ENCODE measurements at regions not wholly inside any gene's neighbourhood (a gene's known extent, or its start where the extent isn't known, plus 50 kb on each side); places are given as distances from the start of the nearest gene placed in this dataset.
"Not testable (repeated sequence)": the region's sequence is repeated elsewhere in the genome, so short reads cannot be mapped to it uniquely, and the experiment has no call there.

GRCh38 chr9:119761812-119762211 lies 392.6 kb upstream of the BRINP1 start:
- DNase-seq (ENCODE audit: low read depth in 2 of 2) = no peak

DNA sequence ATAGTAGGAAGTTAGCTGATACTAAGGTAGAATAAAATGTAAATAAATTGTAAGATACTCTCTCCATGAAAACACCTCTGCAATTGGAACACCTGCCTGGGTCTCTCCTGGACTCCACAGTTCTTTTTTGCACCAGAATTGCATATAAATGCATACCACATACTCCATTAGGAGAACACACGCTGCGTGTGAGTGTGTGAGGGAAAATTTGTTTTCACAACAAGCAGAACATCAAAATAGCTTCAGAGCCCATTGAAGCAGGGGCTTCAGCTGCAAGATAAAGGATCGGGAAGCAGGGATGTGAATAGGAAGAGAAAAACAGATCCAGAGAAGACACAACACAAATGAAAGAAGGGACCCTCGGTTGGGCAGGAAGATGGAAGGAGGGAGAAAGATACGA lies 389.8 kb upstream of the BRINP1 start:
- DNase-seq (ENCODE audit: low read depth in 2 of 2) = no peak

GRCh38 chr9:119758241-119758640 lies 389.0 kb upstream of the BRINP1 start:
- no peak for DNase-seq (ENCODE audit: low read depth in 2 of 2)

GRCh38 chr9:119739476-119739875 lies 370.2 kb upstream of the BRINP1 start:
- DNase-seq (ENCODE audit: low read depth in 2 of 2) = no peak

DNA sequence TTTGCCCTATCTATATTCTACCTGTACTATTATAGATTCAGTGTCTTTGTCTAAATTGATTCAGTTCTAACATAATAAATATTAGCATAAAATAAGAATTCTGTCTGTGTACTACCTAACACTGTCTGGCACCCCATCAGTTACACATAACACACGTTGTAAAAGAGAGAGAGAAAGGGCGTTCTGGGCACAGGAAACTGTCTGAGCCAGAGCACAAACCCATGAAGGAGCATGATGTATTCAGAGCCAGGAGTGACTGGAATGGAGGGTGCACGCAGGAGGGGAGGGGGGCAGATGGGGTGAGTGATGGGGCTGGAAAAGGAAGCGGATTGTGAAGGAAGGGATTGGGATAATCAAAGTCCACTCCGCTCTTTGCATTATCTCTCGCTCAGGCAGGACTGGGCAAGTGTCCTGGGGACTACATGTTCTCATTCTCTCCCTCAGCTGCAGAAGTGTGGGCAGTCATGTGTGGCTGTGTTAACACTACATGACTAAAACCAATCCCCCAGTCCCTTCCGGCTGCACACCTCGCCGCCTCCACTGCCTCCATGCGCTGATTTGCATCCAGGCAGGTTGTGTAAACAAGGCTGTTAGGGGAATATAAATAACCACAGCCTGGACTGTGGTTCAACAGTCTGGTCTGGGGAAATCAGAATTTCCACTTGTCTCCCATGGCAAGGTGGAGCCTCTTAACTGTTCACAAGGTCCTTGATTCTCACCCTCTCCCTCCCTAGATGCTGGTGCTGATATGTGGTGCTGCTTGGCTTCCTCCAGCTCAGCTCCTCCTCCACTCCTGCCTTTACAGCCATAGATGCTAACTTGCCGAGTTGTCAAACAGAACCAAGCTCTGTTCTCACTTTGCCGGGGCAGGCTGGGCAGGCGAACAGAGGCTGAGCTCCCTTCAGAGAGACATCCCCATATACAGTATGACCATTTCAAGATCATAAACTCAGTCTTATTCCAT lies 367.5 kb upstream of the BRINP1 start:
- DNase-seq (ENCODE audit: low read depth in 2 of 2) = no peak

DNA sequence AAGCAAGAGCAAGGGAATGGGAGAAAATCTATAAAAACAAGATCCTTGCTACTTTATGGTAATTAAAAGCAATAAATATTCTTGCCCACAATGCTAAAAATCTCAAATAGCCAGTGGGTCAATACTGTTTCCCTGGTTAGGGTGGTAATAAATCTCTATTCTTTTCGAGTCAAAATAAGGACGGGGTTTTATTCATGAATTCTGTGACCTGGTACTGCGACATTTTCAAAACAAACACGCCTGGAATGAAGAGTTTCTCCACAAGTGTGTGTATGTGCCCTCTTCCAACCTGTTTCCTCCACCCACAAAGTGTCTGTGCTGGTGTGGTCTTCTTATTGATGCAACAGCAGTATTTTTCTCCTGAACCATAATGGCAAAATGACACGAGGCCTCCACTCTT lies 358.8 kb upstream of the BRINP1 start:
- no peak for DNase-seq (ENCODE audit: low read depth in 2 of 2)

DNA sequence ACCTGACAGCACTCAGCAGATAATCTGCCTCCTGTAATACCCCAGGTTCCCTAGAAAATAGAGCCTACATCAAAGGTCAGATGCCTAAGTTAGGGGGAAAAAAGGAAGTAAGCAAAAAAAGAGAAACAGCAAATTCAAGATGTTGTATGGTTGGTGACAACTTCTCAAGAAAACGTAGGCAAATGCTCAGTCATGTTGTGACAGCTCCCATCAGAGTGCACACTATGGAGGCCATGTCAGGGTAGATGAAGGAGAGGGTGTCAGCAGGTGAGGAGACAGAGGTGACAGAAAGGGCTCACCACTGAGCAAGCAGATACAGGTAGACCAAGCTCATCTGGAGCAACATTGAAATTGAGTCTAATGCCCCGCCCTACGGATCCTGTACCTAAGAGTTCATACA lies 356.8 kb upstream of the BRINP1 start:
- no peak for DNase-seq (ENCODE audit: low read depth in 2 of 2)

DNA sequence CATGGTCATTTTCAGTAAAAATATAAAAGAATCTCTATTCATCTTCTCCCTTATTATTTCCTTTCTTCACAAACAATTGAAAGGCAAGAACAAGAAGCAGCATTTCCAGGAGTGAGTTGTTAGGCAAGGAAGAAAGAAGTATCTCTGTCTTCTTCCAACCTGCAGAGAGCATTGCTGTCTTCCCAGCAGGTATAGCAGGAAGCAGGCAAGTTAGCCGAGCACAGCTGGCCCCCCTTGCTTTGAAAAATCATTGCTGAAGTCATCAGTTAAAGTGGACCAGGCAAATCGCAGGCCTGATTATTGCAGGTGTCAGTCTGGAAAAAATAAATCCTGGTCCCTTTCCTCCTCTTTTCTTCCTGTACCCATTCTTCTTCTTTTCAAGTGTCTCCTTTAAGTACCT lies 353.1 kb upstream of the BRINP1 start:
- DNase-seq (ENCODE audit: low read depth in 2 of 2) = no peak

DNA sequence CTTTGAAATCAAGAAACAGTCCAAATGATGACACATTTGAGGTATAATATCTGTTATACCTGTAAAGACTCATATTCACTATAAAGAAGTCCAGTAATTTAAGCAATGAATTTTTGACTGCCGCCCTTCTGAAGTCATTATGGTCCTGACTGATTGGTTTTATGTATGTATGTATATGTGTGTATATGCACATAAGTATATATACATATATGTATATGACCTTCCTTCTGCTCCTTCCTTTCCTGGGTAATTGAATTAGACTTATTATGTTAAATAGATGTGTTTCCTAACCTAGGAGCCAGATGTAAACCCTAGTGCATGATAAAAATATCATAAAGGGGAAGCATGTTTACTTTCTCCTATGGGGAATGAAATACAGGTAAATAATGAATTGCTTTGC lies 343.1 kb upstream of the BRINP1 start:
- no peak for DNase-seq (ENCODE audit: low read depth in 2 of 2)

DNA sequence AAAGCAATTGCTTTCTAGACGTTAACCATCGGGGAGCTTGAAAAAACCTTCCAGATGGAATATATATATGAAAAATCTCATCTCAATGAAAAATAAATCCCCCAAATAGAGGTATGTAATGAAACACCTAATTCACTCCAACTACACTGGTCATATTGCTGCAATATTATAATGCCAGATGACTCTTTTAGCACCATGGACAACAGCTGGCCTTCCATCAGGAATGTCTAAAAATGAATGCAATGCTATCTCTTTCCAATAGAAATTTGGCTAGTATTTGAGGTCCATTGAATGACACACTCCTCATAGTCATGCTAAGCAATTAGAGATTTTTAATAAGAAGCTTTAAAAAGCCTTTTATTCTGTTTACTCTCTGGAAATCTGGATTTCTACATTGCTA lies 340.2 kb upstream of the BRINP1 start:
- DNase-seq (ENCODE audit: low read depth in 2 of 2) = no peak

DNA sequence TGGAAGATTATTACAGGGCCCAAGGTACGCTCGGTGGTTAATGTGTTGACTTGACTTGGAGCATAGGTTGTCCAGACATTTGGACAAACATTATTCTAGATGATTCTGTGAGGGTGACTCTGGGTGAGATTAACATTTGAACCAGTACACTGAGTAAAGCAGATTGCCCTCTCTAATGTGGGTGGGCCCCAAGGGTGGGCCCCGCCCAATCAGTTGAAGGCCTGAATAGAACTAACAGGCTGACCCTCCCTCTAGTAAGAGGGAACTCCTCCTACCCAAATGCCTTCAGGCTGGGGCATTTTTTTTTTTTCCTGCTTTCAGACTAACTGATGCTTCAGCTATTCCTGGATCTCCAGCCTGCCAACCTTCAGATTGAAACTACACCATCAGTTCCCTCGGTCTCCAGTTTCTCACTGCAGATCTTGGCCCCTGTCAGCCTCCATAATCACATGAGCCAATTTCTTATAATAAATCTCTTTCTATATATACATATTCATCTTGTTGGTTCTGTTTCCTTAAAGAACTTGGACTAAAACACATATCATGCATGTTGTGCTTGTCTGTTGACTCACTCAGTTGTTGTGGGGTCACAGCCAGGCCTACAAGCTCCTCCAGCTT lies 338.1 kb upstream of the BRINP1 start:
- no peak for DNase-seq (ENCODE audit: low read depth in 2 of 2)

DNA sequence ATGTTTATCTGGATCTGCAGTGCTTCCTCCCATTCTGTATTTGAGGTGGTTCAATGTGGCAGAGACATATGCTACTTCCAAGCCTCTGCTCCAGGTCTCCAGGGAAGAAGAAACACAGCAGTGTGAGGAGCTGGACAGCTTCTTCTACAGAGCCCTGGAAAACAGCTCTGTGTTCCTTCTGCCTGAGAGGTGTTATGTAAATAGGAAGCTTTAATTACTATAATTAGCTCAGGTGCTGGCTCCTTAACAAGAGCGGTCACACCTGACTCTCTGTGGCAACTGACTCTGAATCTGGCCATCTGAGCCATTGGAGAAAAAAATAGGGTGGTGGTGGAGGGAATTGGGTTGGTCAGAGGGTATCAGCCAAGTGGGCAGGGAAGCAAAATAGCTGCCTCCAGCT lies 332.4 kb upstream of the BRINP1 start:
- DNase-seq (ENCODE audit: low read depth in 2 of 2) = no peak

GRCh38 chr9:119698535-119698934 lies 329.3 kb upstream of the BRINP1 start:
- no peak for DNase-seq (ENCODE audit: low read depth in 2 of 2)

GRCh38 chr9:119697996-119698395 lies 328.8 kb upstream of the BRINP1 start:
- DNase-seq (ENCODE audit: low read depth in 2 of 2) = no peak

DNA sequence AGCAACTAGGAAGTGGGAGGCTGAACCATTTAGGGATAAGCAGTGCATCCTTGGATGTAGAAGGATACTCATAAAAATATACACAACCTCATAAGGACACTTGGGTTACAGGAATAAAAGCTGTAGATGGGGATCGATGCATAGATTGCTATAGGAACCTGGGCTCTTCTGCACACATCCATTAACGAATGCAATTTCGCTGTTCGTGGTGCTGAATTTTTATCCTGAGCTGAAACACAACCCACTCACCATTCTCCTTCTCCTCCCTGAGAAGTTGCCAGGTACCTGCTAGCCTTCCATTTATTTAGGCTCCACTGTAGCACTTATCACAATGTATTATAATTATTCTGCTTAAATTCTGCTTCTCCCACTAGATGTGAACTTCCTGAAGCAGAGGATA lies 320.6 kb upstream of the BRINP1 start:
- DNase-seq (ENCODE audit: low read depth in 2 of 2) = no peak

DNA sequence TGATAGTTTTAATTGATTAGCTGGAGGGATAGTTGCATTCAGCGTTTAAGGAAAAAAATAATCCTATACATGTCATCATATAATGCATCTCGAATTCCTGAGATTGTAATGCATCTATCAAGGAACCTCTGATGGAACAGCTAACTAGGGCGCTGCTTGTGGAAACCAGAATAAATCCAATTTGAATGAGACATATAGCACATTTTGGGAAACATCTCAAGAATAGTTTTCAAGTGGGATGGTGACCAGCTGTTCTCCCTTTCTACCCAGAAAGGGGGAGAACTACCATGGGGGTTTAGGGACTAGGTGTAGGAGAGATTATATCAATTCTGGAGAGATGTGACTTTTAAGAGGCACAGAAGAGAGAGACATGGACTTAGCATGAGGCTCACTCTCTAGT lies 319.3 kb upstream of the BRINP1 start:
- no peak for DNase-seq (ENCODE audit: low read depth in 2 of 2)

- DNase-seq (ENCODE audit: low read depth in 2 of 2) = no peak
Measured at GRCh38 chr9:119677811-119678505, 308.7 kb upstream of the BRINP1 start.

GRCh38 chr9:119675951-119676350 lies 306.7 kb upstream of the BRINP1 start:
- no peak for DNase-seq (ENCODE audit: low read depth in 2 of 2)

- DNase-seq (ENCODE audit: low read depth in 2 of 2) = not testable (repeated sequence)
Measured at GRCh38 chr9:119672763-119673162, 303.5 kb upstream of the BRINP1 start.

GRCh38 chr9:119667916-119668315 lies 298.7 kb upstream of the BRINP1 start:
- DNase-seq (ENCODE audit: low read depth in 2 of 2) = no peak

GRCh38 chr9:119667163-119667562 lies 297.9 kb upstream of the BRINP1 start:
- DNase-seq (ENCODE audit: low read depth in 2 of 2) = no peak

DNA sequence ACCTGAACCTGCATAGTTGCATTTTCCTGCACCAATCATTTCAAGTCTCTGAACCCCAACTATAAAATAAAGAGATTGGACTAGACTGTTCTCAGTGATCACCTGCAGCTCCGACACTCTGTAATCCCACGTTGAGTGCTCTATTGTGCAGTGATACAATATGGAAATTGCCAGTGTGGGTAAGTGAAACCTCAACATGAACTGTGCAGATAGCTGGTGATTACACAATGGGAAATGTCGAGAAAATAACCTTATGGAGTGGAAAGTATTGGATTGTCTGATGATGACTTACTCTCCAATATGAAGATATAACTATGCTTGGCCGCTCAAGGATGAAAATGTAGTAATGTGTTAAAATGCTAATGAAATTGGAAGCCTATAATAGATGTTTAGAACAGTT lies 293.1 kb upstream of the BRINP1 start:
- DNase-seq (ENCODE audit: low read depth in 2 of 2) = no peak

GRCh38 chr9:119652931-119653330 lies 283.7 kb upstream of the BRINP1 start:
- no peak for DNase-seq (ENCODE audit: low read depth in 2 of 2)

All from stimulated activated CD4-positive, alpha-beta T cell treated with anti-CD3 and anti-CD28 coated beads, Interleukin-4, amount 100 ng/mL, for 48 hours (primary cell).